IMR-90 (cell line): ENCODE measurements at regions not wholly inside any gene's neighbourhood (a gene's known extent, or its start where the extent isn't known, plus 50 kb on each side); places are given as distances from the start of the nearest gene placed in this dataset.
A peak's percentile ranks its signal among the peaks of the same experiment; 100 is the strongest.

Experiments
- ATAC-seq: fragments of 200-7000 bp; cut with Tn5 transposase; 2 replicates; pipeline ENCODE4 v1.9.1; 2020; ENCODE audit warnings: low read depth, mild to moderate bottlenecking, moderate library complexity
- BruUV-seq: library from RNA; stranded (reverse); fragments of 400-500 nt; replicated peaks from 2 replicates; lab custom pipeline; 2021; lab: Mats Ljungman, UMichigan
- CTCF ChIA-PET: fragments of 300-600 bp; formaldehyde crosslinking; extraction: SDS; loops from one replicate; lab custom pipeline; 2021; ENCODE audit warnings: antibody characterized with exemption; lab: Yijun Ruan, JAX
- POLR2A ChIA-PET: fragments of 300-600 bp; sonication (Branson Sonifier 250); formaldehyde crosslinking; loops from one replicate; lab custom pipeline; 2022; ENCODE audit warnings: antibody characterized with exemption; ENCODE audit not compliant: unreplicated experiment; lab: Charles Lee
- DNase-seq: peaks from one replicate; pipeline ENCODE4 v3.0.0; 2013
- H2AFZ ChIP-seq: replicated peaks from 2 replicates; pipeline ENCODE3; 2013; ENCODE audit warnings: low read length, mild to moderate bottlenecking; ENCODE audit not compliant: poor library complexity
- H2AK5ac ChIP-seq: 2 replicates; pipeline ENCODE4 v1.6.1; 2013; ENCODE audit warnings: low read depth, low read length, inconsistent platforms
- H2AK9ac ChIP-seq: replicated peaks from 2 replicates; pipeline ENCODE3; 2013; ENCODE audit warnings: mild to moderate bottlenecking, low read depth, low read length, moderate library complexity; ENCODE audit not compliant: poor library complexity
- H2BK120ac ChIP-seq: 2 replicates; pipeline ENCODE4 v1.6.1; 2013; ENCODE audit warnings: low read depth, low read length, inconsistent platforms
- H2BK15ac ChIP-seq: 3 replicates; pipeline ENCODE4 v1.6.1; 2013; ENCODE audit warnings: low read depth, low read length, inconsistent platforms
- H2BK20ac ChIP-seq: 2 replicates; pipeline ENCODE4 v1.6.1; 2013; ENCODE audit warnings: low read depth, mild to moderate bottlenecking, inconsistent platforms, low read length, moderate library complexity
- H2BK5ac ChIP-seq: 2 replicates; pipeline ENCODE4 v1.6.1; 2013; ENCODE audit warnings: mild to moderate bottlenecking, low read depth, low read length, inconsistent platforms; ENCODE audit not compliant: poor library complexity, severe bottlenecking
- H3K14ac ChIP-seq: replicated peaks from 2 replicates; pipeline ENCODE4 v1.6.1; 2013; ENCODE audit warnings: low read depth, low read length, inconsistent platforms
- H3K18ac ChIP-seq: 2 replicates; pipeline ENCODE4 v1.6.1; 2013; ENCODE audit warnings: low read depth, low read length, control low read depth
- H3K23ac ChIP-seq: 2 replicates; pipeline ENCODE4 v1.6.1; 2013; ENCODE audit warnings: low read depth, low read length, inconsistent platforms
- H3K27ac ChIP-seq: 2 replicates; pipeline ENCODE4 v1.5.1; 2013; ENCODE audit warnings: mild to moderate bottlenecking, control low read depth, low read length; ENCODE audit not compliant: insufficient read depth
- H3K27me3 ChIP-seq: 2 replicates; pipeline ENCODE4 v1.6.1; 2013; ENCODE audit warnings: low read length; ENCODE audit not compliant: control insufficient read depth, insufficient read depth
- H3K36me3 ChIP-seq: 2 replicates; pipeline ENCODE4 v1.6.1; 2013; ENCODE audit warnings: low read length, mixed read lengths; ENCODE audit not compliant: control insufficient read depth, insufficient read depth
- H3K4ac ChIP-seq: 2 replicates; pipeline ENCODE4 v1.6.1; 2013; ENCODE audit warnings: low read depth, low read length, inconsistent platforms
- H3K4me1 ChIP-seq: 2 replicates; pipeline ENCODE4 v1.6.1; 2013; ENCODE audit warnings: low read length, mixed read lengths; ENCODE audit not compliant: control insufficient read depth, insufficient read depth
- H3K4me2 ChIP-seq: 2 replicates; pipeline ENCODE4 v1.6.1; 2013; ENCODE audit warnings: low read depth, mild to moderate bottlenecking, control low read depth, low read length, moderate library complexity
- H3K4me3 ChIP-seq: 2 replicates; pipeline ENCODE4 v1.5.1; 2013; ENCODE audit warnings: low read depth, mild to moderate bottlenecking, control low read depth, low read length, moderate library complexity; ENCODE audit not compliant: insufficient read depth
- H3K56ac ChIP-seq: 2 replicates; pipeline ENCODE4 v1.6.1; 2013; ENCODE audit warnings: low read length, inconsistent platforms; ENCODE audit not compliant: insufficient read depth; ENCODE audit errors: extremely low read depth
- H3K79me1 ChIP-seq, 2 experiments: 2 replicates each; pipeline ENCODE4 v1.6.1; 2013; ENCODE audit warnings: low read length in 2 of 2, inconsistent platforms in 1 of 2, low read depth in 1 of 2
- H3K9ac ChIP-seq: 2 replicates; pipeline ENCODE4 v1.6.1; 2013; ENCODE audit warnings: low read depth, low read length, control low read depth
- H3K9me1 ChIP-seq: 2 replicates; pipeline ENCODE4 v1.6.1; 2013; ENCODE audit warnings: low read length, inconsistent platforms; ENCODE audit not compliant: insufficient read depth
- H3K9me3 ChIP-seq: 2 replicates; pipeline ENCODE4 v1.6.1; 2013; ENCODE audit warnings: low read length; ENCODE audit not compliant: control insufficient read depth, insufficient read depth
- H4K20me1 ChIP-seq: 2 replicates; pipeline ENCODE4 v1.6.1; 2013; ENCODE audit warnings: low read length, inconsistent platforms; ENCODE audit not compliant: insufficient read depth
- H4K5ac ChIP-seq: 2 replicates; pipeline ENCODE4 v1.6.1; 2013; ENCODE audit warnings: mild to moderate bottlenecking, low read depth, low read length, control low read depth
- H4K8ac ChIP-seq, 2 experiments: 2 replicates each; pipeline ENCODE4 v1.6.1; 2013; ENCODE audit warnings: low read depth in 2 of 2, low read length in 2 of 2, control low read depth in 1 of 2, inconsistent platforms in 1 of 2
- H4K91ac ChIP-seq: 2 replicates; pipeline ENCODE4 v1.6.1; 2013; ENCODE audit warnings: low read depth, low read length, inconsistent platforms; ENCODE audit not compliant: insufficient read depth
- CEBPB ChIP-seq: IDR thresholded peaks from 2 replicates; pipeline ENCODE4 v1.6.1; 2012; ENCODE audit warnings: low read depth, low read length, improper control_type of control experiment
- MXI1 ChIP-seq: IDR thresholded peaks from 2 replicates; pipeline ENCODE4 v1.6.1; 2012; ENCODE audit warnings: low read depth, mild to moderate bottlenecking, low read length, moderate library complexity, borderline replicate concordance
- WGBS, 2 experiments: methylation state at CpG; one replicate each; pipeline versions ENCODE4 v1.1.5 to v1.1.7; 2013; ENCODE audit warnings: missing lambda C conversion rate in 2 of 2; ENCODE audit not compliant: insufficient read length in 1 of 2; ENCODE audit errors: extremely low coverage in 2 of 2; 5-methylcytosine and 5-hydroxymethylcytosine counted together
- dilution Hi-C: fragments of 300-500 bp; cut with HindIII; formaldehyde crosslinking; loops from one replicate; pipeline ENCODE4 v1.14.3; 2018; ENCODE audit warnings: low sequenced_read_pairs; ENCODE audit not compliant: unreplicated experiment
- in situ Hi-C: fragments of 300-500 bp; cut with MboI; formaldehyde crosslinking; loops from 3 replicates; pipeline ENCODE4 v1.14.3; 2019; ENCODE audit warnings: low sequenced_read_pairs, inconsistent platforms, mixed read lengths
- intact Hi-C: fragments of 100-400 bp; cut with micrococcal nuclease; formaldehyde crosslinking; loops from 2 replicates; pipeline ENCODE4 v1.10.0; 2022

DNA sequence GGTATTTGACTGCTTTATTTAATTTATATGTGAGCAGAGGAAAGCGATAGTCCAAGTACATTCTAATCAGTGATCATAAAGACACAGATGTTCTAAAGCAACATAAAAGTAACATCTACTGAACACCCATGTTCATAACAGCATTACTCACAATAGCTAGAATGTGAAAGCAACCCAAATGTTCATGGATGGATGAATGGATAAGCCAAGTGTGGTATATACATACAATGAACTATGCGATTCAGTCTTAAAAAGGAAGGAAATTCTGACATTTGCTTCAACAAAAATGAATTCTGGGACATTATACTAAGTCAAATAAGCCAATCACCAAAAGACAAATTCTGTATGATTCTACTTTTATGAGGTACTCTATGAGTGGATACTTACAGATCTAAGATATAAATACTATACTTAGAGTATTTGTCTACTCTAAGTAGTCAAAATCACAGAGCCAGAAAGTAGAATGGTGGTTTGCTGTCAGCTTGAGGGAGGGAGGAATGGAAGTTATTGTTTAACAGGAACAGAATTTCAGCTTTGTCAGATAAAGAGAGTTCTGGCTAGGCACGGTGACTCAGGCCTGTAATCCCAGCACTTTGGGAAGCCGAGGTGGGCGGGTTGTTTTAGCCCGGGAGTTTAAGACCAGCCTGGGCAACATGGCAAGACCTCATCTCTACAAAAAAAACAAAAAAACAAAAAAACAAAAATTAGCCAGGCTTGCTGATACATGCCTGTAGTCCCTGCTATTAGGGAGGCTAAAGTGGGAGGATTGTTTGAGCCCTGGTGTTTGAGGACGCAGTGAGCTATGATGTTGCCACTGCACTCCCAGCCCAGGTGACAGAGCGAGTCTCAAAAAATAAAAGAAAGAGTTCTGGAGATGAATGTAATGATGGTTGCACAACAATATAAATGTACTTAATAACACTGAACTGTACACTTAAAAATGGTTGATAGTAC lies 79.7 kb upstream of the ARHGAP29 start:
- no peak overlapping the region for H3K9ac ChIP-seq
- peaks cover 7% of the 10 kb centered on the region; the same call in 1 of the 2 replicates for H3K9me1 ChIP-seq
- no peak overlapping the region for H2AK9ac ChIP-seq
- H2BK20ac ChIP-seq, result peak overlapping the region; percentile 22; the same call in 1 of the 2 replicates
- BruUV-seq, result no TSS peak
- peak; percentile 67 for ATAC-seq
- DNase-seq, result peak; percentile 52
- H3K4me1 ChIP-seq, result peaks cover 4% of the 10 kb centered on the region
- POLR2A ChIA-PET, result no interaction called here
- 0 out of 2 replicates have a peak overlapping the region, but pooled peaks have one; percentile 44 for H2AK5ac ChIP-seq
- H4K20me1 ChIP-seq, result no peaks in the 10 kb centered on the region
- no peaks in the 10 kb centered on the region for H3K27me3 ChIP-seq
- no peaks in the 10 kb centered on the region for H3K36me3 ChIP-seq
- no peak overlapping the region for H2BK5ac ChIP-seq
- peak overlapping the region; percentile 73; the same call in 1 of the 2 replicates for H2BK120ac ChIP-seq
- no CpG with 5 or more reads among the region's 8 CpGs for WGBS, 2 experiments
- H4K8ac ChIP-seq, result peak overlapping the region in 1 of 2 experiments; percentile 32; a peak in 1 of 4 replicates
- no peak overlapping the region for H3K18ac ChIP-seq
- peak overlapping the region; percentile 70 for H3K14ac ChIP-seq
- H3K27ac ChIP-seq, result no peak overlapping the region
- no peak overlapping the region for H4K91ac ChIP-seq
- H3K4me3 ChIP-seq, result no peak overlapping the region
- H2BK15ac ChIP-seq, result peak overlapping the region; percentile 40; the same call in 2 of the 3 replicates
- in situ Hi-C loops, result no loop called here
- H4K5ac ChIP-seq, result no peak overlapping the region
- no peak overlapping the region; the same call in 1 of the 2 replicates for H3K56ac ChIP-seq
- no peak overlapping the region for H3K23ac ChIP-seq
- H2AFZ ChIP-seq, result no peak overlapping the region
- H3K79me1 ChIP-seq, result no peaks in the 10 kb centered on the region
- no peaks in the 10 kb centered on the region for H3K9me3 ChIP-seq
- H3K4me2 ChIP-seq, result no peak overlapping the region
- intact Hi-C loops, result no loop called here
- TF ChIP-seq MXI1 (no peak), CEBPB (peak; percentile 31; the same call in 1 of the 2 replicates)
- dilution Hi-C loops, result no loop called here
- CTCF ChIA-PET, result interaction anchor here (0.7 to 1.4 kb wide), 4 partner anchors 19 to 255 kb away, joined by 3 to 5 read pairs (median 4); no protein-coding TSS in a partner anchor
- no peak overlapping the region for H3K4ac ChIP-seq
